ENCODE measurements at regions not wholly inside any gene's neighbourhood (a gene's known extent, or its start where the extent isn't known, plus 50 kb on each side); places are given as distances from the start of the nearest gene placed in this dataset.
"Not testable (repeated sequence)": the region's sequence is repeated elsewhere in the genome, so short reads cannot be mapped to it uniquely, and the experiment has no call there.

DNA sequence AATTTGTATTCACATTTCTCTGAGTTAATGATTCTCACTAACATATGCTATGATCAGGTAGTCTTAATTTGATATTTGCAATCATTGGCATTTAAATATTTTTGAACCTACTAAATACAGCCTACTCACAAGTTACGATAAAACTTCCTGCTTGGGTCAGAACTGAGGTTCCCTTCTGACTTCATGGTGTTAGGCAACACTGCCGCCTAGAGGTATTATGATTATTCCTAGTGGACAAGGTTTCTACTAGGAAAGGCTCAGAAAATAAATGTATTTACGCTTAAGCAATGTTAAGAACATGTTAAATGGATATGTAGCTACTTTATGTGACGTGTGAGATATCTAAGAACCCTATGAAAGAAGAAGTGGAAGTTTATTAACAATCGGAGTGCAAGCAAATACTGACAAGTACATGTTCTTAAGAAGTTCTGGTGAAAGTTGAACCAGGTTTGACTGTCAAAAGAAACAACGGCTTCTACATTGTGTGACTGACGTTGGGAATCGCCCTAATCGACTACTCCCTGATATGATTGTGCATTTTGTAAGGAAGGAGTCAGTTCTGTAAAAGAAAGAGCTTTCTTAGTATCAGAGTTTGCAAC lies 1395.8 kb downstream of the SLITRK5 start:
- DNase-seq (ENCODE audit: low spot score in 2 of 2) (no peak), FAIRE-seq (no peak)

GRCh38 chr13:89072979-89073378 lies 1401.8 kb downstream of the SLITRK5 start:
- DNase-seq (ENCODE audit: low spot score in 2 of 2) = no peak

GRCh38 chr13:89076622-89077021 lies 1405.5 kb downstream of the SLITRK5 start:
- FAIRE-seq (no peak), DNase-seq (ENCODE audit: low spot score in 2 of 2) (no peak)

More at GRCh38 chr13:89072979-89073378, 1401.8 kb downstream of the SLITRK5 start:
- FAIRE-seq = no peak

DNA sequence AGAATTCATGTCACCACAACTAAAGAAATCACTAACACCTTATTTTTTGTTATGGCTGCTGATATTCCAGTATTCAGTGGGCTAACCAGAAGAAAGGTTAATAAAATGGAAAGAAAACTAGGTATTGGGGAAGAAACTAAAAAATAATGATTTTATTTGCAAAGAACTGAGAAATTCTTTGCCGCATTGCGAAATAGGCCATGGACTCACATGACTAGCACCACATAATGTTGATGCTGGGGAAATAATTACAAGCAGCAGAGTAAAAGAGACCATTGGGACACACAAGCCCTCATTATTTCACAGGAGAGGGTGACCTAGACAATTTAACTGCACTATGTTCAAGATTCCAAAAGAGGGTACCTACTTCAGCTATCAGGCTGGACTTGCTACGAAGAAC lies 1411.5 kb downstream of the SLITRK5 start:
- FAIRE-seq = no peak
- DNase-seq (ENCODE audit: low spot score in 2 of 2) = no peak

- FAIRE-seq; DNase-seq (ENCODE audit: low spot score in 2 of 2): not testable (repeated sequence)
Observed at GRCh38 chr13:89088107-89088506, 1416.9 kb downstream of the SLITRK5 start.

- DNase-seq (ENCODE audit: low spot score in 2 of 2) (no peak), FAIRE-seq (no peak)
Observed at GRCh38 chr13:89097994-89098393, 1426.8 kb downstream of the SLITRK5 start.

GRCh38 chr13:89113744-89114143 lies 1442.6 kb downstream of the SLITRK5 start:
- DNase-seq (ENCODE audit: low spot score in 2 of 2) (no peak), FAIRE-seq (no peak)

DNA sequence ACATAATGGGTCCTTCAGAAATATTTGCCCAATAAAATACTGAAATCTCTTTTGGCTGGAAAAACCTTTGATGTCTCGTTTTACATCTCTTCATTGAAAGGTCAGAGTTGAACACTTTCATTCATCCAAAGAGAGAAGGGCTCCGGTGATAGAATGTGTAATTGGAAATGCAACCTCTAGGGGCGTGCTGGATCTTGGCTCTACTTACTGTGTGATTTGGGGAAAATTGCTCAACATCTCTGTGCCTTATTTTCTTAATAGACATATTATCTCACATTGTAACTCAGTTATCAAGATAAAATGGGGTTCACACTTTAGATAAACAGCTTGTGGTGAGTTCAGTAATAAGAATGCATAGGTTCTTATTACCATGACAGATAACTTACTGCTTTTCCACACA lies 1444.1 kb downstream of the SLITRK5 start:
- DNase-seq (ENCODE audit: low spot score in 2 of 2) = no peak
- FAIRE-seq = no peak

GRCh38 chr13:89136678-89137077 lies 1465.5 kb downstream of the SLITRK5 start:
- FAIRE-seq (no peak), DNase-seq (ENCODE audit: low spot score in 2 of 2) (no peak)

- FAIRE-seq = no peak
- DNase-seq (ENCODE audit: low spot score in 2 of 2) = no peak
Observed at GRCh38 chr13:89150362-89150761, 1479.2 kb downstream of the SLITRK5 start.

GRCh38 chr13:89153941-89154340 lies 1482.8 kb downstream of the SLITRK5 start:
- no peak for FAIRE-seq
- DNase-seq (ENCODE audit: low spot score in 2 of 2) = no peak

DNA sequence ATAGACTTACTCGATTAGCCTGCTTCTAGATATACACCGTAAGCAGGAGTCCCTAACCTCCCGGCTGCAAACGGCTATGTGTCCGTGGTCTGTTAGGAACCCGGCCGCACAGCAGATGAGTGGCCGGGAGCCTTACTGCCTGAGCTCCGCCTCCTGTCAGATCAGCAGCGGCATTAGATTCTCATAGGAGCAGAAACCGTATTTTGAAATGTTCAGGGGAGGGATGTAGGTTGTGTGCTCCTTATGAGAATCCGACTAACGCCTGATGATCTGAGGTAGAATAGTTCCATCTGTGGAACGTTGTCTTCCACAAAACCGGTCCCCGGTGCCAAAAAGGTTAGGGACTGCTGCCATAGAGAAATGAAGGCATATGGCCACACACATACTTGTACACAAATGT lies 1491.9 kb downstream of the SLITRK5 start:
- DNase-seq (ENCODE audit: low spot score in 2 of 2) (no peak), FAIRE-seq (no peak)

GRCh38 chr13:89165685-89166084 lies 1494.5 kb downstream of the SLITRK5 start:
- DNase-seq (ENCODE audit: low spot score in 2 of 2) (no peak), FAIRE-seq (peak; percentile 10)

DNA sequence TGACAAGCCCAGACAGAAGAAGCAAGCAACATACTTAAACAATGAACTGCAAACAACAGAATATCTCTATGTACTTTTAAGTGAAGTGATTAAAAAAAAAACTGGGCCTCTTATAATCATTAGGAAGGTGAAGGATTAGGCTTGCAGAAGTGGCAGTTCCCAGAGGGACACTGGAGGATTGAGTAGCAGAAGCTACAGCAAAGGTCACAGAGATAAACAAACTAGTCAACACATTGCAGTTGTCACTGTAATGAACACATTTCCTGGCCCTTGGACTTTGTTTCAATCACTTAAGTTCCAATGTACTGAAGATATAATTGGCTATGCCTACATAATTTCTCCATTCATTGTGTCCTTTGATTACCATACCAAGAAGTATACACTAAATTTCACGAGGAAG lies 1498.8 kb downstream of the SLITRK5 start:
- FAIRE-seq = no peak

DNA sequence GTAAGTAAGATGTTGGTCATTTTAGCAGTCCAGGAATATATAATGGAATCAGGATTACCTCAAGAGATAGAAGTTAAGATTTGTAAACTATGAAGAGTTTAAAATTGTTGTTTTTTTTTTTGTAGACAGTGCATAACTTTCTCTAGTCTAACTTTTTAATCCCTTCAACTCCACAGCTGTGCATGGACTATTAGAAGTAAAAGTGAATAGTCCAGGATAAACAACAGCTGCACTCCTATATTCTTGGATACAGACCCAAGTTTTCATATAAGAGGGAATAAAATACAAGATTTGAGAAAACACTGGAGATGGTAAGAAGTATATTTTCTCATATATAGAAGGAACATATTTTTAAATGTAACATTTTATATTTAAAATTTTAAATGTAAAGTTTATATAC lies 1509.9 kb downstream of the SLITRK5 start:
- no peak for DNase-seq (ENCODE audit: low spot score in 2 of 2)
- no peak for FAIRE-seq

More for the DNA sequence above, 1498.8 kb downstream of the SLITRK5 start:
- DNase-seq (ENCODE audit: low spot score in 2 of 2) = no peak

DNA sequence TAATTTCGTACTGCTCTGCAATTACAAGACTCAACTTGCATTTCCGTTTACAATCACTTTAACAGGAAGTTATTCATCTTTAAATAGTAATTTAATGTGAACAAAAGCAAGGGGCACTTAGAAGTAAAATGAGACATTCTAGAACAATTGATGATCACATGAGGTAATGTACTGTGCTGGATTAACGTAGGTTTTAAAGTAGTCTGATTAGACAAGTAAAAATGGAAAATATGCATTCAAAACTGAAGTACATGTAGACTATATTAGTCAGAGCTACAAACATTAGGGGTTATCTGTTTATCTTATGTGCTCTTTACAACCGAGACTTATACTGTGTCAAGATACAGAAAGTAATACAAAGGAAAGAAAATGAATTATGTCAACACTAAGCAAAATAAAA lies 1528.0 kb downstream of the SLITRK5 start:
- FAIRE-seq (no peak), DNase-seq (ENCODE audit: low spot score in 2 of 2) (no peak)

GRCh38 chr13:89204435-89204834 lies 1533.3 kb downstream of the SLITRK5 start:
- no peak for FAIRE-seq
- DNase-seq (ENCODE audit: low spot score in 2 of 2) = no peak

DNA sequence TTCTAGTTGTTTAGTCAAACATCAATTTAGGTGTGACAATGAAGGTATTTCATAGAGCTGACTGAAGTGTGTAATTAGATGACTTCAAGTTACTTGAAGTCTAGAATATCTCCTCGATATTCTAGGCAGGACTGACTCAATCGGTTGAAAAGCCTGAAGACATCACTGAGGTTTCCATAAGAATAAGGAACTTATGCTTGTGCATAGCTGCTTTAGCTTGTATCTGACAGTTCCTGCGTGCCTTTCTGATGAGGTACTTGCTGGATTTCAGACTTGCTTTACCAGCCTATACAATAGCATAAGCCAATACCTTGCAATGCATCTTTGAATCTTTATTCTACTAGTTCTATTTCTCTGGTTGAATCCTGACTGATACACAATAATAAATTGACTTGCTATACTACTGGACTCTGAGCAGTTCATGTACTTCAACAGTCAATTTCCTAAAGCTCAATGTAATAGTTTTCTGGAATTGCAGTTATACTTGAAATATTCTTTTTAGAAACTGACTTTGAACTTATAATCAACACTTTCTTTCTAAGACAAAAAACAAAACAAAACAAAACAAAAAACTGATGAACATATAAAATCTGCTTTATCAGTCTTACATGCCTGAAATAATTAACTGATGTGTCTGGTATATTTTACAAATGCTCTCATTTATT lies 1534.8 kb downstream of the SLITRK5 start:
- no peak for DNase-seq (ENCODE audit: low spot score in 2 of 2)
- no peak for FAIRE-seq

GRCh38 chr13:89212186-89212585 lies 1541.0 kb downstream of the SLITRK5 start:
- FAIRE-seq = no peak
- no peak for DNase-seq (ENCODE audit: low spot score in 2 of 2)

DNA sequence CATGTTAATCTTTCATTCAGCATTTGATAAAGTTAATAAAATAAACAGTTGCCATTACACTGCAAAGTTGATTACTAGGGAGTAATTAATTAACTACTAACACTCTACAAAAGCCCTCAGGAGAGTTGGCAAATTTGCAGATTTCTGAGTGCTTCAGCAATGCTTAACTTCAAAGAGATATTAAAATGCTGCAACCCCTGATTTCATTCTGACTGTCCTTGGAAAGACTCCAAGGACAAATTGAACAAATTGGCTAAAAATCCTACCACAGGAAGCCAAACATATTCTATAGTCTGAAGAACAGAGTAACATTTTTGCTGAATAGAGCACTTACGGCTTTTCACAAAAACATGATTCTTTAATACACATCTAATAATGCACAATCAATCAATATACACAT lies 1543.0 kb downstream of the SLITRK5 start:
- DNase-seq (ENCODE audit: low spot score in 2 of 2) (no peak), FAIRE-seq (no peak)

- FAIRE-seq; DNase-seq (ENCODE audit: low spot score in 2 of 2): not testable (repeated sequence)
Observed at GRCh38 chr13:89215319-89215718, 1544.1 kb downstream of the SLITRK5 start.

DNA sequence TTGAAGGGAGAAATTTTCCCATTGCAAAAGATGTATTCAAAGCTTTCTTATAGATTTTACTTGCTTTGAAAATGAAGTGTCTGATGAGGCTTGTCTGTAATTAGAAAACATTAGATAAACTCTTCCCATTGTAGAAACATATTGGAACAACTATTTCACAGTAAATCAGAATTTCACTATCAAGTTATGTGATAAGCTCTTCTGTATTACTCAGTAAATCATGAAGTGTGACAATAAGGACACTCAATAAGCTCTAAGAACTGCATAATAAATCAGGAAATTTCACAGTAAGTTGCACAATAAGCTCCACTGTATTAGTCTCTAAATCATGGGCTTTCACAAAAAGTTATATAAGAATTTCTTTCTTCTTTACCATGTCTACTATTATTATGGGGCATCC lies 1546.6 kb downstream of the SLITRK5 start:
- DNase-seq (ENCODE audit: low spot score in 2 of 2) (no peak), FAIRE-seq (no peak)

Measured in frontal cortex (tissue), 3 donors.